HG03175 (cell line): ENCODE measurements at regions not wholly inside any gene's neighbourhood (a gene's known extent, or its start where the extent isn't known, plus 50 kb on each side); places are given as distances from the start of the nearest gene placed in this dataset.
A peak's percentile ranks its signal among the peaks of the same experiment; 100 is the strongest.
"Not testable (repeated sequence)": the region's sequence is repeated elsewhere in the genome, so short reads cannot be mapped to it uniquely, and the experiment has no call there.

Experiments used
- ATAC-seq: cut with Tn5 transposase; IDR thresholded peaks from one replicate; pipeline ENCODE4 v1.9.1; 2021; ENCODE audit warnings: mild to moderate bottlenecking, moderate library complexity; ENCODE audit not compliant: unreplicated experiment

- no peak for ATAC-seq
Measured at GRCh38 chr14:21874946-21875345, 201.3 kb upstream of the OR4E1 start.

GRCh38 chr14:21874167-21874566, 200.5 kb upstream of the OR4E1 start:
- ATAC-seq, result no peak

- ATAC-seq, result peak; percentile 81
Measured at GRCh38 chr14:21868442-21869046, 194.9 kb upstream of the OR4E1 start.

- no peak for ATAC-seq
Measured at GRCh38 chr14:21867541-21867940, 193.9 kb upstream of the OR4E1 start.

GRCh38 chr14:21866479-21866878, 192.9 kb upstream of the OR4E1 start:
- no peak for ATAC-seq

- no peak for ATAC-seq
Measured at GRCh38 chr14:21863289-21863688, 189.7 kb upstream of the OR4E1 start.

GRCh38 chr14:21861153-21861552, 187.5 kb upstream of the OR4E1 start:
- ATAC-seq, result no peak

- ATAC-seq, result no peak
Measured at GRCh38 chr14:21860172-21860571, 186.6 kb upstream of the OR4E1 start.

- ATAC-seq, result no peak
Measured at GRCh38 chr14:21852775-21853174, 179.2 kb upstream of the OR4E1 start.

- ATAC-seq, result no peak
Measured at GRCh38 chr14:21852061-21852664, 178.5 kb upstream of the OR4E1 start.

GRCh38 chr14:21846902-21847301, 173.3 kb upstream of the OR4E1 start:
- not testable (repeated sequence) for ATAC-seq

- ATAC-seq, result peak; percentile 62
Measured at GRCh38 chr14:21846227-21846885, 172.7 kb upstream of the OR4E1 start.

- no peak for ATAC-seq
Measured at GRCh38 chr14:21840765-21841164, 167.1 kb upstream of the OR4E1 start.

GRCh38 chr14:21833836-21834235, 160.2 kb upstream of the OR4E1 start:
- ATAC-seq, result no peak

GRCh38 chr14:21825845-21826244, 152.2 kb upstream of the OR4E1 start:
- ATAC-seq, result no peak

- ATAC-seq, result peak; percentile 62
Measured at GRCh38 chr14:21825149-21825743, 151.6 kb upstream of the OR4E1 start.

- no peak for ATAC-seq
Measured at GRCh38 chr14:21822109-21822508, 148.5 kb upstream of the OR4E1 start.

GRCh38 chr14:21820631-21821030, 147.0 kb upstream of the OR4E1 start:
- ATAC-seq, result no peak

GRCh38 chr14:21819891-21820290, 146.3 kb upstream of the OR4E1 start:
- not testable (repeated sequence) for ATAC-seq

GRCh38 chr14:21817010-21817409, 143.4 kb upstream of the OR4E1 start:
- not testable (repeated sequence) for ATAC-seq

GRCh38 chr14:21807975-21808374, 134.4 kb upstream of the OR4E1 start:
- no peak for ATAC-seq

GRCh38 chr14:21804981-21805380, 131.4 kb upstream of the OR4E1 start:
- no peak for ATAC-seq
